Activated T-cell treated with anti-CD3 and anti-CD28 coated beads, Interleukin-2, amount 50 U/mL, for 72 hours (primary cell): ENCODE measurements at regions not wholly inside any gene's neighbourhood (a gene's known extent, or its start where the extent isn't known, plus 50 kb on each side); places are given as distances from the start of the nearest gene placed in this dataset.
A peak's percentile ranks its signal among the peaks of the same experiment; 100 is the strongest.
"Not testable (repeated sequence)": the region's sequence is repeated elsewhere in the genome, so short reads cannot be mapped to it uniquely, and the experiment has no call there.

ENCODE experiments used
- ATAC-seq, 2 donors: fragments of 150-1000 bp; cut with Tn5 transposase; replicated peaks in 1 of 2; 2 replicates each; pipeline ENCODE4 v1.10.0; 2021; ENCODE audit warnings: moderate library complexity in 2 of 2, mild to moderate bottlenecking in 1 of 2
- DNase-seq, 2 donors: peaks; one replicate each; pipeline ENCODE4 v3.0.0; 2021 to 2022; ENCODE audit warnings: mixed read lengths in 1 of 2
- H3K27ac Mint-ChIP-seq: one replicate; pipeline ENCODE4 v1.8.0; 2022; ENCODE audit warnings: mild to moderate bottlenecking, moderate library complexity, mixed read lengths
- H3K27me3 Mint-ChIP-seq: one replicate; pipeline ENCODE4 v1.8.0; 2022; ENCODE audit warnings: low read depth, mixed read lengths
- H3K36me3 Mint-ChIP-seq, 2 donors: one replicate each; pipeline ENCODE4 v1.8.0; 2022; ENCODE audit warnings: mixed read lengths in 2 of 2, mild to moderate bottlenecking in 1 of 2; ENCODE audit not compliant: insufficient read depth in 2 of 2
- H3K4me1 Mint-ChIP-seq: one replicate; pipeline ENCODE4 v1.8.0; 2022; ENCODE audit warnings: low read depth, mixed read lengths
- H3K4me3 Mint-ChIP-seq, 2 donors: one replicate each; pipeline ENCODE4 v1.8.0; 2022; ENCODE audit warnings: mild to moderate bottlenecking in 2 of 2, mixed read lengths in 2 of 2, moderate library complexity in 2 of 2
- H3K9me3 Mint-ChIP-seq, 2 donors: one replicate each; pipeline ENCODE4 v1.8.0; 2022; ENCODE audit warnings: mixed read lengths in 2 of 2

GRCh38 chr9:62815436-62815835 is 1625.6 kb downstream of the SPATA31A7 start:
- H3K36me3 Mint-ChIP-seq, ATAC-seq, H3K9me3 Mint-ChIP-seq, DNase-seq, H3K27ac Mint-ChIP-seq, H3K4me3 Mint-ChIP-seq, H3K4me1 Mint-ChIP-seq: not testable (repeated sequence)
- peaks cover 41% of the 10 kb centered on the region for H3K27me3 Mint-ChIP-seq

DNA sequence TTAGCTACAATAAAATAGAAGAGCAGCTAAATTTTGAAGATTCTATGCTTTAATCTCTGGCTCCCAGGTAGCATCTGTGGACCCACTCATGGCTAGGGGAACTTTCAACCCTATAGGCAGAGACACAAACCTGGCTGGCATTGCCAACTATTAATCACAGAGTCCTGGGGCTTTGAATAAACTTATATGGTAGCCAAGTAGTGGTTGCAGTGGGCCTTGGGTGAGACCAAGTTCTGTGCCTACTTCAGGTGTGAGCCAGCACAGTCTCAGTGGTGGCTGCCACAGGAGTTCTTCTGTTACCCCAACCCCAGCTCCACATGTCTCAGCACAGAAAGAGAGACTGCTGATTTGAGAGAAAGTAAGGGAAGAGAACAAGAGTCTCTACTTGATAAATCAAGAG is 1626.5 kb downstream of the SPATA31A7 start:
- not testable (repeated sequence) for H3K4me3 Mint-ChIP-seq, H3K27ac Mint-ChIP-seq, ATAC-seq, H3K4me1 Mint-ChIP-seq, H3K36me3 Mint-ChIP-seq, DNase-seq, H3K9me3 Mint-ChIP-seq
- H3K27me3 Mint-ChIP-seq: peaks cover 41% of the 10 kb centered on the region

DNA sequence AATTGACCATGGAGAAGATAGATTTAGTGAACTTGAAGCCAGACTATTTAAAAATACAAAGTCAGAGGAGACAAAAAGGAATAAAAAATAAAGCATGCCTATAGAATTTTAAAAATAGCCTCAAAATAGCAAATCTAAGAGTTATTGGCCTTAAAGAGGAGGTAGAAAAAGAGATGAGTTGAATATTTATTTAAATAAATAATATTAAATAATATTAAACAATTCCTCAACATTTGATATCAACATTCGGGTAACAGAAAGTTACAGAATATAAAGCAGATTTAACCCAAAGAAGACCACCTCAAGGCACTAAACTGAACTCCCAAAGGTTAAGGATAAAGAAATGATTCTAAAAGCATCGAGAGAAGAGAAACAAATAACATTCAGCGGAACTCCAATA is 1627.4 kb downstream of the SPATA31A7 start:
- not testable (repeated sequence) for H3K4me1 Mint-ChIP-seq, ATAC-seq, H3K4me3 Mint-ChIP-seq, H3K9me3 Mint-ChIP-seq, H3K27ac Mint-ChIP-seq, DNase-seq, H3K36me3 Mint-ChIP-seq
- H3K27me3 Mint-ChIP-seq: peaks cover 41% of the 10 kb centered on the region

DNA sequence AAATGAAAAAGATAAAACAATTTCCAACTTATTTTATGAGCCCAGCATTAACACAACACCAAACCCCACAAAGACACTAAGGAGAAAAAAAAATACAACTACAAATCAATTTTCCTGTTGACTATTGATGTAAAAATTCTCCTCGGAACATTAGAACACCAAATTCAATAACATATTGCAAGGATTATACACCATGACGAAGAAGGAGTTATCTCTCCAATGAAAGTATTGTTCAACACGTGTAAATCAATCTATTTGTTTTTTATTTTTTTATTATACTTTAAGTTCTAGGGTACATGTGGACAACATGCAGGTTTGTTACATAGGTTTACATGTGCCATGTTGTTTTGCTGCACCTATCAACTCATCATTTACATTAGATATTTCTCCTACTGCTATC is 1632.3 kb downstream of the SPATA31A7 start:
- DNase-seq, ATAC-seq, H3K4me3 Mint-ChIP-seq, H3K4me1 Mint-ChIP-seq, H3K36me3 Mint-ChIP-seq, H3K27ac Mint-ChIP-seq: not testable (repeated sequence)
- peaks cover 24% of the 10 kb centered on the region for H3K27me3 Mint-ChIP-seq
- peaks cover 2 to 11% of the 10 kb centered on the region in 2 donors for H3K9me3 Mint-ChIP-seq

GRCh38 chr9:62827957-62828907 is 1638.4 kb downstream of the SPATA31A7 start:
- not testable (repeated sequence) for H3K27ac Mint-ChIP-seq, DNase-seq, H3K36me3 Mint-ChIP-seq, H3K4me1 Mint-ChIP-seq, H3K9me3 Mint-ChIP-seq, H3K4me3 Mint-ChIP-seq, ATAC-seq
- peaks cover 22% of the 10 kb centered on the region for H3K27me3 Mint-ChIP-seq

GRCh38 chr9:62830829-62831459 is 1641.1 kb downstream of the SPATA31A7 start:
- H3K27me3 Mint-ChIP-seq: peaks cover 12% of the 10 kb centered on the region
- H3K36me3 Mint-ChIP-seq, H3K27ac Mint-ChIP-seq, H3K4me1 Mint-ChIP-seq, ATAC-seq, H3K9me3 Mint-ChIP-seq, H3K4me3 Mint-ChIP-seq, DNase-seq: not testable (repeated sequence)

DNA sequence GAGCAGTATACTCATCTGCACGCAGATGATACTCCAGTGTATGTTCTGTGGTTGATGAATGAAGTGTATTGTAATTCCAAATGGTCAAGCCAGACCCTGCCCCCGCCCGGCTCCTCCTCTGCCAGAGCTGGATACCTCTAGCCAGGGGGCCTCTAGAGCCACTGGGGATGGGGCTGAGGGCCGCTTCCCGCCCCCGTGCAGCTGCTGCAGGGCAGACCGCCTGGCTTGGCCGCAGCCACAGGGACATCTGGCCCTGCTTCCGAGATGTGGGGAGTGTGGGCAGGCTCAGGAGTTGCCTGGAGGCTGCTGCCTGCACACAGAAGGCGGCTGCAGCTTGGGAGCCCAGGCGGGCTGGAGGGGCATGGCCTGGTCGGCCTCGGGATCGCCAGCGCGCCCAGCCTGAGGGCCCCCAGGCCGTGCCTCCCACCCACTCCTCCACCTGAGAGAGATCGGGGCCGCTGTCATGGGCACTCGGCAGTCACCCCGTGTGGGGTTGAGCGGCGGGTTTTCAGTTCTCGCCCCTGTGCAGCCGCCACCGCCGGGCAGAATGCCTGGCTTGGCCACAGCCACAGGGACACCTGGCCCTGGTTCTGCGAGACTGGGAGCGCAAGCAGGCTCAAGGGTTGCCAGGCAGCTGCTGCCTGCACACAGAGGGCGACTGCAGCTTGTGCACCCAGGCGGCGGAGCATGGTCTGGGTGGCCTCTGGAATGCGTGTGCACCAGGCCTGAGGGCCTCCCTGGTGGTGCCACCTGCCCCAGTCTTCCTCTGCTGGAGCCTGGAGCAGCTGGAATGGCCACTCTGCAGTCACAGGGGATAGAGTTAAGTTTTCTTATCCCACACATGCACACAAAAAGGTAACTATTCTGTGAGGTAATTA is 1643.7 kb downstream of the SPATA31A7 start:
- not testable (repeated sequence) for DNase-seq, H3K27ac Mint-ChIP-seq, H3K27me3 Mint-ChIP-seq, H3K4me3 Mint-ChIP-seq, ATAC-seq, H3K9me3 Mint-ChIP-seq, H3K4me1 Mint-ChIP-seq, H3K36me3 Mint-ChIP-seq

- H3K27ac Mint-ChIP-seq, ATAC-seq, H3K9me3 Mint-ChIP-seq, H3K36me3 Mint-ChIP-seq, H3K4me1 Mint-ChIP-seq: not testable (repeated sequence)
- Mint-ChIP-seq H3K4me3 (peak overlapping the region; percentile 42 to 69), H3K27me3 (peaks cover 11% of the 10 kb centered on the region)
- peak; percentile 33 to 39 for DNase-seq
These were observed 1647.5 kb downstream of the SPATA31A7 start for GRCh38 chr9:62837254-62837911.

DNA sequence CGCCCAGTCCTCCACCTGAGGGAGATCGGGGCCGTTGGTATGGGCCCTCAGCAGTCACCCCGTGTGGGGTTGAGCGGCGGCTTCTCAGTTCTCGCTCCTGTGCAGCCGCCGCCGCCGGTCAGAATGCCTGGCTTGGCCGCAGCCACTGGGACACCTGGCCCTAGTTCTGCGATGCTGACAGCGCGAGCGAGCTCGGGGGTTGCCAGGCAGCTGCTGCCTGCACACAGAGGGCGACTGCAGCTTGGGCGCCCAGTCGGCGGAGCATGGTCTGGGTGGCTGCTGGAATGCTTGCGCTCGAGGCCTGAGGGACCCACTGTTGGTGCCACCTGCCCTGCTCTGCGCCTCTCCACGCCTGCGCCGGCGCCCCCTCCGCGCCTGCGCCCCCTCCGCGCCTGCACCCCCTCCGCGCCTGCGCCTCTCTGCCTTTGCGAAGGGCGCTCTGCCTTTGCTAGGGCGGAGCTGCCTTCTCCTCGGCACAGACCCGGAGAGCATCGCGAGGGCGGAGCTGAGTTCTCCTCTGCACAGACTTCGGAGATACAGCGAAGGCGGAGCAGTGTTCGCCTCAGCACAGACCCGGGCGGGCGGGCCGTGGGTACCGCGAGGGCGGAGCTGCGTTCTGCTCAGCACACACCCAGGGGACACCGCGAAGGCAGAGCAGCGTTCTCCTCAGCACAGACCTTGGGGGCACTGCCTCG is 1648.3 kb downstream of the SPATA31A7 start:
- Mint-ChIP-seq H3K27ac (peak overlapping the region; percentile 79), H3K27me3 (peaks cover 19% of the 10 kb centered on the region), H3K4me3 (peak overlapping the region; percentile 89 to 90)
- not testable (repeated sequence) for H3K9me3 Mint-ChIP-seq, H3K36me3 Mint-ChIP-seq, H3K4me1 Mint-ChIP-seq
- DNase-seq (peak; percentile 97), ATAC-seq (peak; percentile 99 to 100)

- not testable (repeated sequence) for H3K36me3 Mint-ChIP-seq, DNase-seq, H3K27ac Mint-ChIP-seq, H3K9me3 Mint-ChIP-seq, H3K4me1 Mint-ChIP-seq, ATAC-seq
- Mint-ChIP-seq H3K27me3 (peaks cover 21% of the 10 kb centered on the region), H3K4me3 (peak overlapping the region in 1 of 2 donors; percentile 44)
These were observed 1649.3 kb downstream of the SPATA31A7 start for GRCh38 chr9:62839168-62839567.

DNA sequence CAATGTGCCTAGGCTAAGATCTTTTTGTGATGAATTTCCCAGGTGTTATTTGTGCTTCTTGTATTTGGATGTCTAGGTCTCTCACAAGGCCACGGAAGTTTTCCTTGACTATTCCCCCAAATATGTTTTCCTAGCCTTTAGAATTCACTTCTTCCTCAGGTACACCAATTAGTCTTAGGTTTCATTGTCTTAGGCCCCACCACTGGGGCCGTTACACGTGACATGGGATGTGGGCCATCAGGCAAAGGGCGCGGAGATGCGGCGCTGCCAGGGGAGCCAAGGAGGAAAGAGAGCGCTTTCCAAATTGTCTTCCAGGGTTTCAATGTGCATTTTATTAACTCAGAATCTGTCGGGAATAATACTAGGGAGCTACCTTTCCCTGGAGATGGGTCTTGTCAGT is 1653.3 kb downstream of the SPATA31A7 start:
- H3K4me3 Mint-ChIP-seq, H3K9me3 Mint-ChIP-seq, ATAC-seq, H3K27ac Mint-ChIP-seq, H3K36me3 Mint-ChIP-seq, H3K4me1 Mint-ChIP-seq, DNase-seq: not testable (repeated sequence)
- peaks cover 21% of the 10 kb centered on the region for H3K27me3 Mint-ChIP-seq

DNA sequence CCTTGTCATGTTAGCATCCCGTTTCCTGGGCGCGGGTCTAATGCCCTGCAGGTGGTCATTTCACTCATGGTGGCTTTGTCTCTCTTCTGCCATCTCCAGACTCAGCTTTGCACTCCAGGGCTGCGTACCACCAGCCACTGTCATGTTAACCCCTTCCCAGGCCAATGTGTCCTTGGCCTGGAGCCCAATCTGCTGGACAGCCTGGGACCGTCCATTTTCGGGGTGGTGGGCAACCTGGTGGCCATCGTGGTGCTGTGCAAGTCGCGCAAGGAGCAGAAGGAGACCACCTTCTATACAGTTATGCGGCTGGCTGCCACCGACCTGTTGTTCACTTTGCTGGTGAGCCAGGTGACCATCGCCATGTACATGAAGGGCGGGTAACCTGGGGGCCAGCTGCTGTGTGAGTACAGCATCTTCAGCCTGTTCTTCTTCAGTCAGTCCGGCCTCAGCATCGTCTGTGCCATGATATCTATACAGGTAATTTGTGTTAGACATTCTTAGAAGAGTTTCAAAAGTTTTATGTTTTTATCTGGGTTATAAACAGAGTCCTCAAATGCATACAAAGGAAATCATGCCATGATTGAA is 1654.0 kb downstream of the SPATA31A7 start:
- not testable (repeated sequence) for DNase-seq, ATAC-seq, H3K4me3 Mint-ChIP-seq, H3K4me1 Mint-ChIP-seq, H3K27ac Mint-ChIP-seq, H3K36me3 Mint-ChIP-seq, H3K9me3 Mint-ChIP-seq
- H3K27me3 Mint-ChIP-seq: peaks cover 21% of the 10 kb centered on the region
